WTC11 (cell line): ENCODE measurements at regions not wholly inside any gene's neighbourhood (a gene's known extent, or its start where the extent isn't known, plus 50 kb on each side); places are given as distances from the start of the nearest gene placed in this dataset.

ENCODE experiments used
- ATF3 ChIP-seq: sonication (generic); formaldehyde crosslinking; conservative IDR thresholded peaks from 2 replicates; pipeline ENCODE4 v1.8.1; 2022; ENCODE audit warnings: mild to moderate bottlenecking, missing genetic modification reagents
- CREM ChIP-seq: sonication (generic); formaldehyde crosslinking; IDR thresholded peaks from 2 replicates; pipeline ENCODE4 v1.8.1; 2022; ENCODE audit warnings: mild to moderate bottlenecking, missing genetic modification reagents, moderate library complexity
- CTCF ChIP-seq: fragments of 200-600 bp; IDR thresholded peaks from 2 replicates; pipeline ENCODE4 v1.8.0; 2022; ENCODE audit warnings: antibody characterized with exemption
- GABPB1 ChIP-seq: sonication (generic); formaldehyde crosslinking; IDR thresholded peaks from 2 replicates; pipeline ENCODE4 v1.8.1; 2023; ENCODE audit warnings: mild to moderate bottlenecking, missing genetic modification reagents
- MYBL2 ChIP-seq: sonication (generic); formaldehyde crosslinking; IDR thresholded peaks from 2 replicates; pipeline ENCODE4 v1.8.1; 2023; ENCODE audit warnings: mild to moderate bottlenecking, moderate library complexity, missing genetic modification reagents
- NFE2L1 ChIP-seq: sonication (generic); formaldehyde crosslinking; IDR thresholded peaks from 2 replicates; pipeline ENCODE4 v1.8.1; 2023; ENCODE audit warnings: missing genetic modification reagents
- SMAD4 ChIP-seq: sonication (generic); formaldehyde crosslinking; IDR thresholded peaks from 2 replicates; pipeline ENCODE4 v1.8.0; 2022; ENCODE audit warnings: mild to moderate bottlenecking, missing genetic modification reagents
- SP1 ChIP-seq: sonication (generic); formaldehyde crosslinking; conservative IDR thresholded peaks from 2 replicates; pipeline ENCODE4 v1.8.1; 2022; ENCODE audit warnings: missing genetic modification reagents
- STAT6 ChIP-seq: sonication (generic); formaldehyde crosslinking; conservative IDR thresholded peaks from 2 replicates; pipeline ENCODE4 v1.8.1; 2023; ENCODE audit warnings: mild to moderate bottlenecking, low read depth, missing genetic modification reagents, moderate library complexity
- USF2 ChIP-seq: sonication (generic); formaldehyde crosslinking; IDR thresholded peaks from 2 replicates; pipeline ENCODE4 v1.8.1; 2023; ENCODE audit warnings: mild to moderate bottlenecking, missing genetic modification reagents, moderate library complexity

GRCh38 chr13:103331924-103332323, 265.7 kb upstream of the SLC10A2 start:
- TF ChIP-seq CTCF (no peak), NFE2L1 (CRISPR knock-in tag) (no peak), CREM (no peak), SP1 (CRISPR knock-in tag) (no peak), ATF3 (CRISPR knock-in tag) (no peak), MYBL2 (no peak), STAT6 (CRISPR knock-in tag) (no peak), GABPB1 (CRISPR knock-in tag) (no peak), USF2 (CRISPR knock-in tag) (no peak), SMAD4 (no peak)
